GM21367 (cell line): ENCODE measurements at regions not wholly inside any gene's neighbourhood (a gene's known extent, or its start where the extent isn't known, plus 50 kb on each side); places are given as distances from the start of the nearest gene placed in this dataset.
A peak's percentile ranks its signal among the peaks of the same experiment; 100 is the strongest.

ENCODE experiments used
- ATAC-seq: cut with Tn5 transposase; IDR thresholded peaks from one replicate; pipeline ENCODE4 v1.9.1; 2021; ENCODE audit not compliant: unreplicated experiment

GRCh38 chr17:72403713-72404209, 282.9 kb downstream of the SOX9 start:
- no peak for ATAC-seq

DNA sequence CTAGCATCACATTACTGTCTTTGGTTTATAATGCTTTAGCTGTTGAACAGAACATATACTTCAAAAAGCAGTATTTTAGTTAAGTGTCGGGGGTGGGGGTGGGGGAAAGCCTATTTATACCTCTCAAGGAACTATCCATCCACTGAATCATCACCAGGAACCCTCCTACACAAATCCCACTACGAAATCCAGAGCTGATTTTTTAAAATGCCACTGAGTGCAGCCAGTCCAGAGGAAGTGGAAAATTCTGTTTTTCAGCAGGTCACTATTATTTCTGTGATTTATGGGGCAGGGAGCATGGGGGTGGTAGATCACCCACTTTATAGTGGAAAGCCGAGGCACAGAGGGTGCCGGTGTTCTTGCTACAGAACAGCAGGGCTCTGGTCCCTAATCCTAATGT, 284.1 kb downstream of the SOX9 start:
- no peak for ATAC-seq

- no peak for ATAC-seq
Observed at GRCh38 chr17:72405662-72406230, 284.9 kb downstream of the SOX9 start.

- ATAC-seq, result no peak
Observed at GRCh38 chr17:72406498-72406897, 285.7 kb downstream of the SOX9 start.

- ATAC-seq, result peak; percentile 82
Observed at GRCh38 chr17:72407336-72407909, 286.6 kb downstream of the SOX9 start.

- ATAC-seq, result no peak
Observed at GRCh38 chr17:72407931-72408330, 287.1 kb downstream of the SOX9 start.

DNA sequence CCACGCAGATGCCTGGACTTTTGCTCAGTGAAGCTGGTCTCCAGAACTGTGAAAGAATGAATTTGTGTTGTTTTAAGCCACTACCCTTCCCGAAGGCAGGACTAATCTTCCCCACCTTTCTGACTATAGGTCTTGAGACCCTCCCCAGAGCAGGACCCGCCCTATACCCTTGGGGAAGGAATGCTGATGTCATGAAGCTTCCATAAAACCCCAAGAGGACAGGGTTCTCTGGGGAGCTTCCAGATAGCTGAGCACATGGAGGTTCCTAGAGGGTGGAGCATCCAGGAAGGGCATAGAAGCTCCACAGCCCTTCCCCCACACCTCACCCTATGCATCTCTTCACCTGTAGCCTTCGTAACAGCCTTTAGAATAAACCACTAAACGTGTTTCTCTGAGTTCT, 287.8 kb downstream of the SOX9 start:
- no peak for ATAC-seq

DNA sequence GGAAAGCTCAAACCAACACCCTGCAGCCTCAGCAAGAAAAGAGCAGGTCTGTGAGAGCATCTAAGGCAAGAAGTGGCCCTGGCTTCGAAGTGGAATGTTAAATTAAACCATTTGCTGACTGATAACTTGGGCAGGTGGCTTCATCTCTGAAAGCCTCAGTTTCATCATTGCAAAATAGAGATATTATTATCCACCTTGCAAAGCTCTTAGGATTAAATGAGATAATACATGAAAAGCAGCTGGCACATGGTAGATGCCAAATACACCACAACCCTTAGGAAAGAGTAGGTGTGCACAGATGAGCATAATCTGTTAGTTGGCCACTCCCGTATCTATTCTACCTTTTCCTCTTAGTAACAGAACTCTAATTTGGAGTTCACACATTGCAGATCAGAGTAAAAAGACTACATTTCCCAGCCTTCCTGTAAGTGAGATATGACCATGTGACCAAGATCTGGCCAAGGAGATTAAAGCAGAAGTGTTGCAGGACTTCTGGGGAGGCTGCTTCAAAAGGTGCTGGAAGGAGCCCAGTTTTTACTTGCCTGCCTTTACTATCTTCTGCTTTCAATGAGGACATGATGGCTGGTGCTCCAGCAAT, 288.7 kb downstream of the SOX9 start:
- no peak for ATAC-seq

DNA sequence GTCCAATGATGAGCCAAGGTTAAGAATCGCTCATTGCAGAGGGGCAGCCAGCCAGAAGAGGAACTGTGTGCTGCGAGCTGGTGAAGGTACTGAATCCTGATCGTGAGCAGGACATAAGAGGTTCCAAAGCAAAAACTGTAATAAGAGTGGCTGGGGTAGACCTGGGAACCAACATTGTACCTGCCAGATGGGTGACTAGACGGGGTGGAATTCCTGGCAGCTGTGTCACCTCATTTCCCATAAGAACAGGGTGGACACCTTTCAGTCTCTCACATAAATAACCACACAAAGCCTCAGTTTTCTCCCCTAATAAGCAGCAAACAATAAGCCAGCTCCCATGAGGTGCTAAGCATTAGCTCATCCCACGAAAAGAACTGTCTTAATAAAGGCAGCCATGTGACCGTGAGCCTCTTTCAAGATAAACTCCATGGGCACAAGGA, 290.3 kb downstream of the SOX9 start:
- ATAC-seq, result no peak

DNA sequence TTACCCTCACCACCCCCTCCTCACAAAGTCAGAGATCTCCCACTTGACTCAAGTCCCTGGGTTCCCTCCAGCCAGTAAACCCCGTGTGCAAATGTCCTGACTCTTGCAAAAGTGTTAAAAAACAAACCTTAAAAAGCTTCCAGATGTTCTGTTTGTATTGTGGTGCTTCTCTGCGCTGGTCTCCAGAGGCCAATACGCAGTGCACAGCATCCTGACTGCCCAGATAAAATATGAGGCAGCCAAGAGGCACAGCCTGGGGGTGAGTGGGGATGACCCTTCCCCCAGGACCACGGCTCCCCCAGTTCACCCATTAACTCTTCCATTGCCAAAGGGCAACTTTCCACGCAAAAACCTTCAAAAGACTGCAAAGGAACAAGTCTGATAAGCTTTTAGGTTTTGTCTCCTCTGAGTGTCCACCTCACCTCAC, 291.8 kb downstream of the SOX9 start:
- no peak for ATAC-seq

GRCh38 chr17:72413077-72414031, 292.5 kb downstream of the SOX9 start:
- no peak for ATAC-seq

GRCh38 chr17:72414032-72414396, 293.2 kb downstream of the SOX9 start:
- ATAC-seq, result no peak

DNA sequence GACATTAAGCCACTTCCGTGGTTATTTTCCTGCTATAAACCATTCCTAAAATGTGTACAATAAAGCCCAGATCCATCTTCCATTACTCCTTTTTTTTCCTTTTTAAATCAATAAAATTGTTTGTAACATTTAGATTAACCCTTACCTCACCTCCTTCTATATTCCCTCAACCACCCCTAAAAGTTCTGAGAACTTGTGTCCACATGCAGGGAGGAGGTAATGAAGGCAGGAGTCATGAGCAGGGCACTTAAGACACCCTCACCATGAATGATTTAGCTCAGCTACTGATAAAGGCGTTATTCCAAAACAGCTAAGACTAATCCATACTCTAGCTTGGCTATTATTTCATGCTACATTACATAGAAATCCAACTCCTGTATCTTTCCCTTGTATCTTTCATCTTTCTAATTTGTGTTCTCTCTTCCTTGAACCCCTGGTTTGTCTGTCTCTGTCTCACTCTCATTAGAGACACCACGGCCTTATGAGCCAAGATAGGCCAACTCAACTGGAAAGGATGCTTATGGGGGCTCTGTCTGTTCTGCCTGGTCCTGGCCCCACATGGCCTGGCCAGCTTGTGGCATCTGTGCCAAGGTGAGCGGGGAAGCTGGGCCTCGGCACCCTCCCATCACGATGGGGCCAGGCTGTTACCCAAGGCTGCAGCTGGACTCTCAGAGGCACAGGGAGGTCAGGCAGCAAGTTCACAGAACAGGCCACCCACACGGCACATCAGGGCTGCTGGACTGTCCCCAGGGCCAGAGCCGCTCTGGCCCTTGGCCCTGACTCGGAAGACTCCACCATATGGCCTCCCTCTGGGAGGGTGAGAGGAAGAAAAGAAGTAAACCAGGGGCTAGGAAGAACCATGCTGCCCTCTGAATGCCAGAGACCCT, 294.4 kb downstream of the SOX9 start:
- ATAC-seq, result no peak

DNA sequence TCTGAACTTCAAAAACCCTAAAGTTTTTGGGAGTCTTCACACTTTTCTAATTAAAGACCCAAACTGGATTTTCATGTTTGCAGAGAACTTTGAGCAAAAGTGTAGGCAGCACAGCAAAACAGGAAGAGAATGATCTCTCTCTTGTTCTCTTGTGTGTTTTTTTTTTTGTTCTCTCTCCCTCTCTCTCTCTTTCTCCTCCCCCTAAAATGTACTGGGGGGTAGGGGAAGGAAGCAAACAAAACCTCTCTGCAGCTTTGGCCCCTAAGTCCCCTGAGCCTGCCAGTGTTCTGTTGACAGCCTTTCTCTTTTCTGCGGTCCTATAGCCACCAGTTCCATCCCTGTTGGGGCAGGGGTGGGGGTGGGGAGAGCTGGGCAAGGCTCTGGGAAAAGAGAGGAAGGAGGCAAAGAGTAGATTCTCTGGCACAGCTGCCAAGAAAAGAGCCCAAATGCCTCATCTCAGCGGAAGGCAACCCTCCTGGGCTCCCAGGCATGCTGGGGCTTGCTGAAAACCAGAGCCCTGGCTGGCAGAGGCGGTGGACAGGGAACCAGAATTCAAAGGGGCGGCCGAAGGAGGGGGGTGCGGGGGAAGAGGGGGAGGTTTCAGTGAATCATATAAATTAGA, 295.3 kb downstream of the SOX9 start:
- ATAC-seq, result no peak

- ATAC-seq, result no peak
Observed at GRCh38 chr17:72416905-72417304, 296.1 kb downstream of the SOX9 start.

GRCh38 chr17:72417627-72418026, 296.8 kb downstream of the SOX9 start:
- no peak for ATAC-seq

DNA sequence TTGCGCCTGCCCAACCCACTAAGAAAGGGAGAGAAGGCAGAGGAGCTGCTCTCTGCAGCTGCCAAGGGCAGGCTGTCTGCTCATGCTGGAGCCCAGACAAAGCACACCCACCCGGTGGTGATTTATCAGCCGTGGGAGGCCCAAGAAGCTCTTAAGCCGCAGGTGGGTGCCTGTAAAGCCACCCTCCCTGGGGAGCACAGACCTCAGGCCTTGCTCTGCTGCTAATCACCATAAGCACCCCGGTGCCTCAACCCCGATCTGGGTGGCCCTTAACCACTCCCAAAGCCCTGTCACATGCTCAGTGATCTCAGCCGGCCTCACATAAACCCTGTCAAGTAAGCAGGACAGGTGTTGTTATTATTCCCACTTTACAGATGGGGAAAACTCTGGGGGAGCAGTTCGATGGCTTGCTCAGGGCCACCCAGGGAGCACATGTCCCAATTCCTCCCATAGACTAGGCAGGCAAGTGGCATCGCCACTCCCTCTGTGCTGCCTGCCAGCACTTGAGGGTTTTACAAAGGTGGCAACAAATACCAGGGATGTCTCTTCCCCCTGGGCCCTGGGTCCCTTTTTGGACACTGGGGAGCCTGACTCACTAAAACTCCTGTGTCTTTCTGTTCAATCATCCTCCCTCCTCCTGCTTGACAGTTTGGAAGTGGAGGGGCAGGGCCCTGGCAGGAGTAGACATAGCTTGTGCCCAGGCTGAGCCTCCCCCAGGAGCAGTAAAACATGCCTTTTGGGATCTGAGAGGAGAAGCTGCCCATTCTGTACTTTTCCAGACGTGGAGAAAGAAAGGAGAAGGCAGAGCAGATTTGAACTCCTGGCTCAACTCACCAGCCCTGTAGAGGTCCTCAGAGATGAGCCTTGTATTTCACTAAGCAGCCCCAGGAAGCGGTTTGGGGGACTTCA, 299.3 kb downstream of the SOX9 start:
- peak; percentile 38 for ATAC-seq

DNA sequence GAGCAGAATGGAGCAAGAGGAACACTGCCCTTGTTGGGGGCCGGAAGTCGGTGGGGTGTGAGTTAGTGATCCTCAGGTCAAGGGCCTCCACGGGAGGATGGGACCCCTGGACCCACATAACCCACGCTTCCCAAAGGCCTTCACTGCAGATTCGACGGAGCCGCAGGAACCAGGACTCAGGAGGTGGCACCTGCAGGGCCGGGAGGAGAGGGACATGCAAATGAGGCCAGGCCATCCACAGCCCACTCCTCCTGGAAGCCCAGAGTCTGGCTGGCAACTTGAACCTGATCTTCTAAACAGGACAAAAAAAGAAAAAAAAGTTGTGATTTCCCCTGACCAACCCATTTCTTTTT, 299.9 kb downstream of the SOX9 start:
- ATAC-seq, result no peak
